Caco-2 (cell line): ENCODE measurements at regions not wholly inside any gene's neighbourhood (a gene's known extent, or its start where the extent isn't known, plus 50 kb on each side); places are given as distances from the start of the nearest gene placed in this dataset.

Experiments used
- BruUV-seq: library from RNA; stranded (reverse); fragments of 400-500 nt; replicated peaks from 2 replicates; lab custom pipeline; 2021; lab: Mats Ljungman, UMichigan
- CTCF ChIA-PET: fragments of 300-600 bp; sonication (Branson Sonifier 250); formaldehyde crosslinking; loops from one replicate; lab custom pipeline; 2022; ENCODE audit warnings: antibody characterized with exemption; lab: Charles Lee
- POLR2A ChIA-PET: fragments of 300-600 bp; sonication (Branson Sonifier 250); formaldehyde crosslinking; loops from one replicate; lab custom pipeline; 2022; ENCODE audit warnings: antibody characterized with exemption; lab: Charles Lee
- DNase-seq, 2 experiments: peaks; one replicate each; pipeline versions ENCODE4 v3.0.0 to v3.0.0-alpha.2; 2020 to 2022
- H3K27me3 ChIP-seq: replicated peaks from 2 replicates; pipeline ENCODE4 v1.6.0; 2011; ENCODE audit warnings: low read length; ENCODE audit not compliant: control insufficient read depth, insufficient read depth
- H3K36me3 ChIP-seq: 2 replicates; pipeline ENCODE4 v1.5.1; 2011; ENCODE audit warnings: low read length; ENCODE audit not compliant: control insufficient read depth, insufficient read depth
- H3K4me1 ChIP-seq: fragments of 250-450 bp; sonication (Bioruptor Pico); 2 replicates; pipeline ENCODE4 v1.5.1; 2020; ENCODE audit warnings: mild to moderate bottlenecking
- H3K4me3 ChIP-seq: 2 replicates; pipeline ENCODE4 v1.5.1; 2011; ENCODE audit warnings: low read depth, mild to moderate bottlenecking, control low read depth, low read length
- H3K9me3 ChIP-seq: fragments of 250-450 bp; sonication (Bioruptor Pico); 2 replicates; pipeline ENCODE4 v1.5.1; 2020; ENCODE audit warnings: mild to moderate bottlenecking, moderate library complexity
- H3K27ac Mint-ChIP-seq: one replicate; pipeline ENCODE4 v1.8.0; 2022; ENCODE audit warnings: mixed read lengths; ENCODE audit not compliant: unreplicated experiment
- H3K27me3 Mint-ChIP-seq: one replicate; pipeline ENCODE4 v1.8.0; 2022; ENCODE audit warnings: mixed read lengths; ENCODE audit not compliant: insufficient read depth, unreplicated experiment
- H3K36me3 Mint-ChIP-seq: one replicate; pipeline ENCODE4 v1.8.0; 2022; ENCODE audit warnings: mild to moderate bottlenecking, mixed read lengths; ENCODE audit not compliant: insufficient read depth, unreplicated experiment
- H3K4me1 Mint-ChIP-seq: one replicate; pipeline ENCODE4 v1.8.0; 2022; ENCODE audit warnings: low read depth, mixed read lengths; ENCODE audit not compliant: unreplicated experiment
- H3K4me3 Mint-ChIP-seq: one replicate; pipeline ENCODE4 v1.8.0; 2022; ENCODE audit warnings: mild to moderate bottlenecking, moderate library complexity, mixed read lengths; ENCODE audit not compliant: unreplicated experiment
- H3K9me3 Mint-ChIP-seq: one replicate; pipeline ENCODE4 v1.8.0; 2022; ENCODE audit warnings: mixed read lengths; ENCODE audit not compliant: unreplicated experiment
- CTCF ChIP-seq, 2 experiments: fragments of 200-600 bp in 1 of 2; IDR thresholded peaks; 1 replicate in 1 of 2; 2 replicates in 1 of 2; pipeline versions ENCODE4 v1.5.1 to v1.8.0; 2011 to 2022; ENCODE audit warnings: antibody characterized with exemption in 1 of 2, control low read depth in 1 of 2, inconsistent platforms in 1 of 2, low read depth in 1 of 2, low read length in 1 of 2, mild to moderate bottlenecking in 1 of 2, moderate library complexity in 1 of 2; ENCODE audit not compliant: insufficient read depth in 1 of 2, severe bottlenecking in 1 of 2, unreplicated experiment in 1 of 2
- intact Hi-C: fragments of 100-400 bp; cut with micrococcal nuclease; formaldehyde crosslinking; loops from one replicate; pipeline ENCODE4 v1.10.0; 2022; ENCODE audit not compliant: unreplicated experiment

GRCh38 chr7:25318047-25318446 is 89.8 kb upstream of the NPVF start:
- Mint-ChIP-seq H3K27me3 (peaks cover 24% of the 10 kb centered on the region), H3K9me3 (no peaks in the 10 kb centered on the region), H3K4me1 (no peaks in the 10 kb centered on the region), H3K27ac (no peak overlapping the region), H3K4me3 (no peak overlapping the region), H3K36me3 (no peaks in the 10 kb centered on the region)
- H3K4me3 ChIP-seq: no peak overlapping the region
- BruUV-seq: no TSS peak
- no peaks in the 10 kb centered on the region for H3K36me3 ChIP-seq
- H3K9me3 ChIP-seq: no peaks in the 10 kb centered on the region
- no peak for TF ChIP-seq CTCF (IDR thresholded peaks at IDR 0.05; ENCODE audit: insufficient read depth in 1 of 2, low read depth in 1 of 2, low read length in 1 of 2, severe bottlenecking in 1 of 2, unreplicated experiment in 1 of 2)
- H3K4me1 ChIP-seq: no peaks in the 10 kb centered on the region
- H3K27me3 ChIP-seq: 0 out of 2 replicates have a peak, but pooled peaks cover 2% of the 10 kb centered on the region
- intact Hi-C loops: no loop called here
- CTCF ChIA-PET: no interaction called here
- DNase-seq: no peak
- POLR2A ChIA-PET: no interaction called here

DNA sequence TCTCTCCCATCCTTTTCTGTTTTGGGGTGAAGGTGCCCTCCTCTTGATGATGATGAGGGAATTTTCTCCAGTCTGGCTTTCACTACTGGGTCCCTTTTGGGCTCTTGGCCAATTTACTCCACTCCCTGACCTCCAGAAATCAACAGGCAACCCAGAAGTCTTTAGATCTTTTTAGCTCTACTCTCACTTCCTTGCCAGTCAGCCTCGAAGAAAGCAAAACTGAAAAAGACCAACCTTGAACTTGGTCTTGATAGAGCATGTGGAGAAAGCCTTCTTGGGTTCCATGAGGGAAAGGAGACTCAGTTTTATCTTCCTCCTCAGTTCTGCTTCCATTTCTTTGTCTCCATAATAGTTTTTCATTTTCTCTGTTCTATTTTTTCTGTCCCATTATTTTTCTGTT is 91.4 kb upstream of the NPVF start:
- no peak overlapping the region for H3K4me3 Mint-ChIP-seq

GRCh38 chr7:25320791-25321190 is 92.5 kb upstream of the NPVF start:
- intact Hi-C loops: no loop called here
- Mint-ChIP-seq H3K9me3 (no peaks in the 10 kb centered on the region), H3K4me1 (no peaks in the 10 kb centered on the region), H3K36me3 (no peaks in the 10 kb centered on the region), H3K27me3 (peaks cover 30% of the 10 kb centered on the region), H3K4me3 (no peak overlapping the region), H3K27ac (no peak overlapping the region)
- H3K27me3 ChIP-seq: 0 out of 2 replicates have a peak, but pooled peaks cover 2% of the 10 kb centered on the region
- ChIA-PET CTCF (no interaction called here), POLR2A (no interaction called here)
- no peak for DNase-seq
- no peak overlapping the region for H3K4me3 ChIP-seq
- no peak for TF ChIP-seq CTCF (IDR thresholded peaks at IDR 0.05; ENCODE audit: insufficient read depth in 1 of 2, low read depth in 1 of 2, low read length in 1 of 2, severe bottlenecking in 1 of 2, unreplicated experiment in 1 of 2)
- H3K4me1 ChIP-seq: no peaks in the 10 kb centered on the region
- no TSS peak for BruUV-seq
- H3K9me3 ChIP-seq: no peaks in the 10 kb centered on the region
- H3K36me3 ChIP-seq: no peaks in the 10 kb centered on the region

More for the DNA sequence above, 91.4 kb upstream of the NPVF start:
- intact Hi-C loops: no loop called here
- CTCF ChIA-PET: no interaction called here
- no peak overlapping the region for H3K4me3 ChIP-seq
- DNase-seq: no peak
- H3K36me3 ChIP-seq: no peaks in the 10 kb centered on the region
- Mint-ChIP-seq H3K27me3 (peaks cover 28% of the 10 kb centered on the region), H3K36me3 (no peaks in the 10 kb centered on the region), H3K4me1 (no peaks in the 10 kb centered on the region), H3K9me3 (no peaks in the 10 kb centered on the region), H3K27ac (no peak overlapping the region)
- H3K9me3 ChIP-seq: no peaks in the 10 kb centered on the region
- H3K27me3 ChIP-seq: 0 out of 2 replicates have a peak, but pooled peaks cover 2% of the 10 kb centered on the region
- POLR2A ChIA-PET: no interaction called here
- no peaks in the 10 kb centered on the region for H3K4me1 ChIP-seq
- no peak for TF ChIP-seq CTCF (IDR thresholded peaks at IDR 0.05; ENCODE audit: insufficient read depth in 1 of 2, low read depth in 1 of 2, low read length in 1 of 2, severe bottlenecking in 1 of 2, unreplicated experiment in 1 of 2)
- no TSS peak for BruUV-seq
